ENCODE measurements at regions not wholly inside any gene's neighbourhood (a gene's known extent, or its start where the extent isn't known, plus 50 kb on each side); places are given as distances from the start of the nearest gene placed in this dataset.

DNA sequence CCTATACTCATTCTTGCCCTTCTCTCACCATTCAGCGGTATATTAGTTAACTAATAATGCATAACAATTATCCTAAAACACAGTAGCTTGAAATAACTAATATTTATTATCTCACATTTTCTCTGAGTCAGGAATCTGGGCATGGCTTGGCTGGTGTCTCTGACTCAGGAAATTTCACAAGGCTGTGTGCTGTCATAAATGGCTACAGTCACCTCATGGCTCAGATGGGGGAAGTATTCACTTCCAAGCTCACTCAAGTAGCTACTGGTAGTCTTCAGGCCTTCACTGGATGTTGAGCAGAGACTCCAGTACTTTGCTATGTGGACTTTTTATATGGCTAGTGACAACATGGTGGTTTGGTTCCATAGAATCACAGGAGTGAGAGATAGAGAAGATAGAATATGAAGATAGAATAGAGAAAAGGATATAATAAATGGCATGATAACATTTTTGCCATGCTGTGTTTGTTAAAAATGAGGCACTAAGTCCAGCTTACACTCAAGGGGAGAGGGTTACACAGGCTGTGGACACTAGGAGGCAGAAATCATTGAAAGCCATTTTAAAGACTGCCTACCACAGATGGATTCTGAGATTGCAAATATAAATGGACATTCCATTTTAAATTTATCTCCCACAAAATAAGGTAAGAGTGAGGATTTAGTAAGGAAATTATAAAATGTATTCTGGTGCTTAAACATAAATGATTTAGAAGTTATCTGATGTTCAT lies 997.8 kb upstream of the CHORDC1 start:
- Histone ChIP-seq H3K27ac (no peak overlapping the region), H3K4me3 (no peak overlapping the region), H3K27me3 (no peaks in the 10 kb centered on the region), H3K9me3 (no peaks in the 10 kb centered on the region), H3K9ac (ENCODE audit: low read depth in 2 of 2, low read length in 2 of 2) (no peak overlapping the region), H3K36me3 (no peaks in the 10 kb centered on the region), H3K4me1 (no peaks in the 10 kb centered on the region)
- intact Hi-C loops (cut with DNase I): no loop called here
- TF ChIP-seq, protein P1, sequence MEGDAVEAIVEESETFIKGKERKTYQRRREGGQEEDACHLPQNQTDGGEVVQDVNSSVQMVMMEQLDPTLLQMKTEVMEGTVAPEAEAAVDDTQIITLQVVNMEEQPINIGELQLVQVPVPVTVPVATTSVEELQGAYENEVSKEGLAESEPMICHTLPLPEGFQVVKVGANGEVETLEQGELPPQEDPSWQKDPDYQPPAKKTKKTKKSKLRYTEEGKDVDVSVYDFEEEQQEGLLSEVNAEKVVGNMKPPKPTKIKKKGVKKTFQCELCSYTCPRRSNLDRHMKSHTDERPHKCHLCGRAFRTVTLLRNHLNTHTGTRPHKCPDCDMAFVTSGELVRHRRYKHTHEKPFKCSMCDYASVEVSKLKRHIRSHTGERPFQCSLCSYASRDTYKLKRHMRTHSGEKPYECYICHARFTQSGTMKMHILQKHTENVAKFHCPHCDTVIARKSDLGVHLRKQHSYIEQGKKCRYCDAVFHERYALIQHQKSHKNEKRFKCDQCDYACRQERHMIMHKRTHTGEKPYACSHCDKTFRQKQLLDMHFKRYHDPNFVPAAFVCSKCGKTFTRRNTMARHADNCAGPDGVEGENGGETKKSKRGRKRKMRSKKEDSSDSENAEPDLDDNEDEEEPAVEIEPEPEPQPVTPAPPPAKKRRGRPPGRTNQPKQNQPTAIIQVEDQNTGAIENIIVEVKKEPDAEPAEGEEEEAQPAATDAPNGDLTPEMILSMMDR (IDR thresholded peaks at IDR 0.05): no peak
- DNase-seq: no peak

DNA sequence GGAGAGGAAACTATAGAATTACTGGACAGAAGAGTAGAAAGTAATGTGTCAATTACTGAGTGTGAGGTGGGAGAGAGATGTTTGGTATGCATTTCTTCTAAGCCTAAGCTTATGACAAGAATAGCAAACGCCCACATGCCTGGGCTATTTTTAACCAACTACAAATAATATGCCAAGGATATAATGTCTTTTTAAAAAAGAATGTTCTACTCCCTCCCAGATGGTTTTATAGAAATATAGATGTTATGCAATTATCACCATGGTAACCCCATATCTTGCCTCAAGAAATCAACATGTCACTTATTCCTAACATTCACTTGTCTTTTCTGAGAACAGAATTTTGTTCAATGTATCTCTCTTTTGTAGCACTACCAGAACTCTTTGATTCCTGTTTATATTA lies 996.7 kb upstream of the CHORDC1 start:
- H3K27ac ChIP-seq: no peak overlapping the region
- no peaks in the 10 kb centered on the region for H3K36me3 ChIP-seq
- intact Hi-C loops (cut with DNase I): no loop called here
- no peaks in the 10 kb centered on the region for H3K9me3 ChIP-seq
- no peaks in the 10 kb centered on the region for H3K4me1 ChIP-seq
- no peaks in the 10 kb centered on the region for H3K27me3 ChIP-seq
- no peak overlapping the region for H3K9ac ChIP-seq (ENCODE audit: low read depth in 2 of 2, low read length in 2 of 2)
- TF ChIP-seq, protein P1 (IDR thresholded peaks at IDR 0.05): no peak
- no peak overlapping the region for H3K4me3 ChIP-seq
- no peak for DNase-seq

DNA sequence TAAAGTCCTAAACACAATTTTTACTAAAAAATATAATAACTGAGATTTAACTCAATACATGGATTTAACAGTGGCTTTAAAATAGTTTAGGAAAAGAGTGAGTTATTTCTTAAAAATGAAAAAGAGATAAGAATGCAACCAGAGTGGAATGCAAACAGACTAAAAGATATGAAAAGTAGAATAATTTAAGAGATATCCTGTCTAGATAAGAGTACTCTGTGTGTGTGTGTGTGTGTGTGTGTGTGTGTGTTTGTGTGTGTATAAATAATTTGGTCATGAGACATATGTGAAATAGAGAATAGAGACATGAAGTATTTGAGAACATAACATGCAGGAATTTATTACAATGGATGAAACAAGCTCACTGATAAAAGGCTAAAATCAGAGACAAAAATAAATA lies 986.9 kb upstream of the CHORDC1 start:
- DNase-seq: no peak
- TF ChIP-seq, protein P1 (IDR thresholded peaks at IDR 0.05): no peak
- Histone ChIP-seq H3K4me3 (no peak overlapping the region), H3K27ac (no peak overlapping the region), H3K4me1 (no peaks in the 10 kb centered on the region), H3K9ac (ENCODE audit: low read depth in 2 of 2, low read length in 2 of 2) (no peak overlapping the region), H3K27me3 (no peaks in the 10 kb centered on the region), H3K36me3 (no peaks in the 10 kb centered on the region), H3K9me3 (no peaks in the 10 kb centered on the region)
- intact Hi-C loops (cut with DNase I): no loop called here

DNA sequence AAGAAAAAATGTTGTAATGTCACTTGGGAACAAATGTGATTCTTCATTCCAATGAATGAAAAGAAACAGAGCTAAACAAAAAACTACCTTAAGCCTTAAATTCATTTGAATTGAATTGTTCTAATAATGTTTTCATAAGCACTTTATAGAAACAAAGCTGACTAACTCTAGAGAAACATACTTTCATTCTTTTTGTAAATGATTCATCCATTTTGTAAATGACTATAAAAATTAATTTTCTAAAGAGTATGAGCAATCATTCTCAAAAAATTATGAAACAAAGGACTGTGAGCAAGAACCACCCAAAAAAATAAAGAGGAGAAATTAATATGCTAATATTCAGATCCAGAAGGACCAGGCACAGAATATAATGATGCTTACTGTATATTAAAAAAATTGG lies 986.5 kb upstream of the CHORDC1 start:
- no peak overlapping the region for H3K9ac ChIP-seq (ENCODE audit: low read depth in 2 of 2, low read length in 2 of 2)
- no peak overlapping the region for H3K4me3 ChIP-seq
- no peaks in the 10 kb centered on the region for H3K4me1 ChIP-seq
- intact Hi-C loops (cut with DNase I): no loop called here
- no peak overlapping the region for H3K27ac ChIP-seq
- H3K27me3 ChIP-seq: no peaks in the 10 kb centered on the region
- no peaks in the 10 kb centered on the region for H3K9me3 ChIP-seq
- no peak for DNase-seq
- no peaks in the 10 kb centered on the region for H3K36me3 ChIP-seq
- TF ChIP-seq, protein P1 (IDR thresholded peaks at IDR 0.05): no peak

DNA sequence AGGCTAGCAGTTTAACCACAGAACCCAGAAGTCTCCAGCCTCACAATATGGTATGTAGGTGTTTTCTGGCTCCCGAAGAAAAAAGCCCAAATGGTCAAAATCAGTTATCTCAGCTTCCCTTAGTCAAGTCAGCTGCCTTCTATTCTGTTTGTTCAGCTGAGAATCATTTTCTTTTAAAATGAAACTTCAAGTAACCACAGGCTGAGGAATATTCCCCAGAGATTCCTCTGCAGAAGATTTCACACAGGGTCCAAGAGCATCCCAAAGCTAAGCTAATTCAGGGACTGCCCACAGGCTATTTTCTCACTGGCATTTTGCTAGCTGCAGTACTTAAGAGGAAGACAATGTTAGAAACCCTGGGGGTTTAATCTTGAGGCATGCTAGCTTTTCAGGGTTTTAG lies 977.0 kb upstream of the CHORDC1 start:
- H3K4me1 ChIP-seq: no peaks in the 10 kb centered on the region
- no peaks in the 10 kb centered on the region for H3K9me3 ChIP-seq
- no peak for DNase-seq
- no peak overlapping the region for H3K9ac ChIP-seq (ENCODE audit: low read depth in 2 of 2, low read length in 2 of 2)
- intact Hi-C loops (cut with DNase I): no loop called here
- H3K36me3 ChIP-seq: no peaks in the 10 kb centered on the region
- H3K27ac ChIP-seq: no peak overlapping the region
- no peak overlapping the region for H3K4me3 ChIP-seq
- no peaks in the 10 kb centered on the region for H3K27me3 ChIP-seq
- TF ChIP-seq, protein P1 (IDR thresholded peaks at IDR 0.05): no peak
